Aorta (tissue), 5 donors: ENCODE measurements at regions not wholly inside any gene's neighbourhood (a gene's known extent, or its start where the extent isn't known, plus 50 kb on each side); places are given as distances from the start of the nearest gene placed in this dataset.

ENCODE experiments used
- ATAC-seq: fragments of 200-7000 bp; cut with Tn5 transposase; one replicate; pipeline ENCODE4 v1.9.1; 2022; ENCODE audit warnings: moderate library complexity; ENCODE audit not compliant: low FRiP score
- DNase-seq, 2 donors: peaks; one replicate each; pipeline ENCODE4 v3.0.0-alpha.2; 2020
- H3K27ac ChIP-seq, 2 donors: one replicate each; pipeline ENCODE4 v1.5.1; 2013; ENCODE audit warnings: low read length in 2 of 2, mild to moderate bottlenecking in 2 of 2, moderate library complexity in 2 of 2, control low read depth in 1 of 2, inconsistent platforms in 1 of 2, low read depth in 1 of 2
- H3K27me3 ChIP-seq, 2 donors: one replicate each; pipeline ENCODE4 v1.6.1; 2013; ENCODE audit warnings: control low read depth in 1 of 2, low read length in 1 of 2, mild to moderate bottlenecking in 1 of 2, moderate library complexity in 1 of 2; ENCODE audit not compliant: insufficient read depth in 2 of 2, control insufficient read depth in 1 of 2
- H3K36me3 ChIP-seq, 2 donors: one replicate each; pipeline ENCODE4 v1.6.1; 2013; ENCODE audit warnings: control low read depth in 1 of 2, low read length in 1 of 2, mild to moderate bottlenecking in 1 of 2; ENCODE audit not compliant: insufficient read depth in 2 of 2, control insufficient read depth in 1 of 2
- H3K4me1 ChIP-seq, 2 donors: one replicate each; pipeline ENCODE4 v1.6.1; 2013; ENCODE audit warnings: low read length in 2 of 2, control low read depth in 1 of 2, mild to moderate bottlenecking in 1 of 2, moderate library complexity in 1 of 2; ENCODE audit not compliant: insufficient read depth in 2 of 2, control insufficient read depth in 1 of 2
- H3K4me3 ChIP-seq, 2 donors: one replicate each; pipeline ENCODE4 v1.5.1; 2013; ENCODE audit warnings: low read length in 2 of 2, control low read depth in 1 of 2, mild to moderate bottlenecking in 1 of 2
- H3K9me3 ChIP-seq: one replicate; pipeline ENCODE4 v1.6.1; 2013; ENCODE audit warnings: mild to moderate bottlenecking, low read length; ENCODE audit not compliant: control insufficient read depth
- WGBS, 2 donors: extraction: QIAGEN DNeasy Blood & Tissue Kit; methylation state at CpG; one replicate each; pipeline ENCODE4 v1.1.7; 2013; 5-methylcytosine and 5-hydroxymethylcytosine counted together
- intact Hi-C, 2 donors: fragments of 100-400 bp; cut with DNase I; formaldehyde crosslinking; loops; one replicate each; pipeline versions ENCODE4 v1.14.2 to v1.15.0; 2022
- donor health status: healthy with polysubstance abuse.
- donor health status: Bipolar disorder and iron deficiency.
- donor health status: DM: no; HTN: no; CAD: no.
- donor health status: DM: no; HTN: no; CAD: no.
- donor health status: DM: yes; HTN: yes; CAD: no.

- Histone ChIP-seq H3K27me3 (no peaks in the 10 kb centered on the region), H3K4me3 (no peak overlapping the region), H3K4me1 (no peaks in the 10 kb centered on the region), H3K9me3 (no peaks in the 10 kb centered on the region), H3K36me3 (no peaks in the 10 kb centered on the region), H3K27ac (no peak overlapping the region)
- WGBS, 2 donors, result 87 to 92% methylated on average over 9 of the region's 9 CpGs
- ATAC-seq (no peak), DNase-seq (no peak)
- intact Hi-C loops, result no loop called here
Measured at GRCh38 chr2:173828189-173829142, 136.7 kb downstream of the SP3 start.

GRCh38 chr2:173829727-173830126 is 135.4 kb downstream of the SP3 start:
- Histone ChIP-seq H3K4me3 (no peak overlapping the region), H3K4me1 (no peaks in the 10 kb centered on the region), H3K27ac (no peak overlapping the region), H3K27me3 (no peaks in the 10 kb centered on the region), H3K9me3 (no peaks in the 10 kb centered on the region), H3K36me3 (no peaks in the 10 kb centered on the region)
- intact Hi-C loops, result no loop called here
- 89 to 92% methylated on average over 4 of the region's 4 CpGs for WGBS, 2 donors
- no peak for ATAC-seq
- DNase-seq, result no peak

- Histone ChIP-seq H3K4me1 (no peaks in the 10 kb centered on the region), H3K36me3 (no peaks in the 10 kb centered on the region), H3K27me3 (no peaks in the 10 kb centered on the region), H3K4me3 (no peak overlapping the region), H3K27ac (no peak overlapping the region), H3K9me3 (no peaks in the 10 kb centered on the region)
- ATAC-seq (peak; percentile 56), DNase-seq (no peak)
- intact Hi-C loops, result no loop called here
- WGBS, 2 donors, result 64 to 65% methylated on average over 4 of the region's 4 CpGs
Measured at GRCh38 chr2:173830170-173830569, 135.0 kb downstream of the SP3 start.

- ATAC-seq (peak; percentile 83), DNase-seq (peak in 1 of 2 donors; percentile 67)
- Histone ChIP-seq H3K4me3 (no peak overlapping the region), H3K4me1 (no peaks in the 10 kb centered on the region), H3K9me3 (no peaks in the 10 kb centered on the region), H3K27ac (no peak overlapping the region), H3K36me3 (no peaks in the 10 kb centered on the region), H3K27me3 (no peaks in the 10 kb centered on the region)
- intact Hi-C loops, result no loop called here
- 53 to 55% methylated on average over 11 of the region's 11 CpGs for WGBS, 2 donors
Measured at GRCh38 chr2:173831312-173832229, 133.6 kb downstream of the SP3 start.

GRCh38 chr2:173834141-173834540 is 131.0 kb downstream of the SP3 start:
- Histone ChIP-seq H3K36me3 (no peaks in the 10 kb centered on the region), H3K4me1 (no peaks in the 10 kb centered on the region), H3K4me3 (no peak overlapping the region), H3K9me3 (no peaks in the 10 kb centered on the region), H3K27me3 (no peaks in the 10 kb centered on the region), H3K27ac (no peak overlapping the region)
- DNase-seq, result no peak
- ATAC-seq, result no peak
- WGBS, 2 donors, result 96 to 100% methylated on average over 2 of the region's 2 CpGs
- intact Hi-C loops, result no loop called here

- ATAC-seq (no peak), DNase-seq (no peak)
- no peak overlapping the region for H3K27ac ChIP-seq
- intact Hi-C loops, result no loop called here
- H3K9me3 ChIP-seq, result no peaks in the 10 kb centered on the region
- H3K4me3 ChIP-seq, result no peak overlapping the region
- no peaks in the 10 kb centered on the region for H3K4me1 ChIP-seq
- no peaks in the 10 kb centered on the region for H3K36me3 ChIP-seq
- 93 to 96% methylated on average over 2 of the region's 2 CpGs for WGBS, 2 donors
- no peaks in the 10 kb centered on the region for H3K27me3 ChIP-seq
Measured at GRCh38 chr2:173835726-173836125, 129.4 kb downstream of the SP3 start.

GRCh38 chr2:173841110-173841509 is 124.1 kb downstream of the SP3 start:
- no peaks in the 10 kb centered on the region for H3K9me3 ChIP-seq
- H3K27me3 ChIP-seq, result no peaks in the 10 kb centered on the region
- H3K4me1 ChIP-seq, result no peaks in the 10 kb centered on the region
- DNase-seq (no peak), ATAC-seq (no peak)
- intact Hi-C loops, result no loop called here
- no peak overlapping the region for H3K4me3 ChIP-seq
- no peaks in the 10 kb centered on the region for H3K36me3 ChIP-seq
- H3K27ac ChIP-seq, result no peak overlapping the region

GRCh38 chr2:173843526-173843925 is 121.6 kb downstream of the SP3 start:
- Histone ChIP-seq H3K36me3 (no peaks in the 10 kb centered on the region), H3K4me1 (no peaks in the 10 kb centered on the region), H3K9me3 (no peaks in the 10 kb centered on the region), H3K27me3 (no peaks in the 10 kb centered on the region), H3K4me3 (no peak overlapping the region), H3K27ac (no peak overlapping the region)
- ATAC-seq (no peak), DNase-seq (no peak)
- WGBS, 2 donors, result 81% methylated on average over 6 of the region's 6 CpGs
- intact Hi-C loops, result no loop called here
